HepG2 (cell line): ENCODE measurements at regions not wholly inside any gene's neighbourhood (a gene's known extent, or its start where the extent isn't known, plus 50 kb on each side); places are given as distances from the start of the nearest gene placed in this dataset.

Experiments
- FOXK2 ChIP-seq: fragments of 450-650 bp; IDR thresholded peaks from 2 replicates; pipeline ENCODE4 v1.6.1; 2016
- GATAD2A ChIP-seq: IDR thresholded peaks from 2 replicates; pipeline ENCODE4 v1.6.1; 2016
- MAF1 ChIP-seq: sonication (generic); formaldehyde crosslinking; IDR thresholded peaks from 2 replicates; pipeline ENCODE4 v1.5.0; 2020; ENCODE audit warnings: missing genetic modification reagents, borderline replicate concordance
- SAFB2 ChIP-seq: sonication (generic); formaldehyde crosslinking; IDR thresholded peaks from 2 replicates; pipeline ENCODE4 v1.5.1; 2020; ENCODE audit warnings: missing genetic modification reagents, low read depth, mild to moderate bottlenecking, borderline replicate concordance
- TCF7L2 ChIP-seq: IDR thresholded peaks from 2 replicates; pipeline ENCODE4 v1.6.1; 2011; ENCODE audit warnings: mild to moderate bottlenecking, low read depth, low read length, moderate library complexity
- ZIK1 ChIP-seq: sonication (generic); formaldehyde crosslinking; IDR thresholded peaks from 2 replicates; pipeline ENCODE4 v1.5.0; 2020; ENCODE audit warnings: mild to moderate bottlenecking, low read depth, missing genetic modification reagents, borderline replicate concordance
- ZNF282 ChIP-seq: fragments of 450-650 bp; IDR thresholded peaks from 2 replicates; pipeline ENCODE4 v1.6.1; 2018; ENCODE audit not compliant: partially characterized antibody
- ZNF746 ChIP-seq: sonication (generic); formaldehyde crosslinking; IDR thresholded peaks from 2 replicates; pipeline ENCODE4 v1.8.0; 2022; ENCODE audit warnings: mild to moderate bottlenecking, missing genetic modification reagents
- TF ChIP-seq, protein P1 (sequence below): sonication (generic); formaldehyde crosslinking; IDR thresholded peaks from 2 replicates; pipeline ENCODE4; 2020; ENCODE audit warnings: missing genetic modification reagents, mild to moderate bottlenecking, borderline replicate concordance
- TF ChIP-seq, protein P2 (sequence below): sonication (generic); formaldehyde crosslinking; IDR thresholded peaks from 2 replicates; pipeline ENCODE4 v1.4.0; 2020; ENCODE audit warnings: missing genetic modification reagents, borderline replicate concordance
- TF ChIP-seq, protein P3 (sequence below): IDR thresholded peaks from 2 replicates; pipeline ENCODE4 v1.6.1; 2016; ENCODE audit warnings: missing genetic modification reagents, missing compliant biosample characterization
- TF ChIP-seq, protein P4 (sequence below): sonication (generic); formaldehyde crosslinking; IDR thresholded peaks from 2 replicates; pipeline ENCODE4 v1.5.0; 2020; ENCODE audit warnings: mild to moderate bottlenecking, missing genetic modification reagents
- TF ChIP-seq, protein P5 (sequence below): sonication (generic); formaldehyde crosslinking; IDR thresholded peaks from 2 replicates; pipeline ENCODE4 v1.4.0; 2020; ENCODE audit warnings: missing genetic modification reagents
- TF ChIP-seq, protein P6 (sequence below): sonication (generic); formaldehyde crosslinking; IDR thresholded peaks from 2 replicates; pipeline ENCODE4 v1.4.0; 2020; ENCODE audit warnings: missing genetic modification reagents

DNA sequence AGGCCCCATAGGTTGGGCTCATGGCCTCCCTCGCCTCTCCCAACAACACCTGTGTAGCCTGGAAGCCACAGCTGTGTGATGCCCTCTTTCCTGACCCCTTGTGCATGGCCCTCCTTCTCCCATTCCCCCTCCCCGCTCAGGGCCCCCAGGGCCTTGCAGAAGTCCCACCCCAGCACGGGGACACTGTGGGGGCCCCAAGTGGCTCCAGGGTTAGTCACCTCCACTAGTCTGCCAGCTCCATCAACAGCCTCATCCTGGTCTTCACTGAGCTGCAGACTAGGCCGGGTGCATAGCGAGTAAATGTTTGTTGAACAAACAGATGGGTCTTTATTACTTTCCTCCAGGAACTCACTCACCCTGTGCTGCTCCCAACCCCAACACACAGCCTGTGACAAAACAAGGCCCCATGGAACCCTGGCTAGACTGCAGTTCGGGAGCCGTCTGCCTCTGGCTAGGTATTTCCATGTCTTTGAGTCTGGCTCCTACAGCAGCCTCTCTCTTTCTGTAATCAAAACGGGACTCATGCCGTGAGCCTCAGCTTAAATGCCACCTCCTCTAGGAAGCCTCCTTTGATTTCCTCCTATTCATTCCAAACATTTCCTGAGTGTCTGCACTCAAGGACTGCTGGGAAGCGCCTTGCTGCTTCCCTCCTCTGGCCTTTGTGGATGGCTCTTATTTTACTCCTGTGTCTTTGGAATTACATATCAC, 109.9 kb upstream of the ID2 start (continued):
- no peak for TF ChIP-seq TCF7L2
- TF ChIP-seq, protein P1, sequence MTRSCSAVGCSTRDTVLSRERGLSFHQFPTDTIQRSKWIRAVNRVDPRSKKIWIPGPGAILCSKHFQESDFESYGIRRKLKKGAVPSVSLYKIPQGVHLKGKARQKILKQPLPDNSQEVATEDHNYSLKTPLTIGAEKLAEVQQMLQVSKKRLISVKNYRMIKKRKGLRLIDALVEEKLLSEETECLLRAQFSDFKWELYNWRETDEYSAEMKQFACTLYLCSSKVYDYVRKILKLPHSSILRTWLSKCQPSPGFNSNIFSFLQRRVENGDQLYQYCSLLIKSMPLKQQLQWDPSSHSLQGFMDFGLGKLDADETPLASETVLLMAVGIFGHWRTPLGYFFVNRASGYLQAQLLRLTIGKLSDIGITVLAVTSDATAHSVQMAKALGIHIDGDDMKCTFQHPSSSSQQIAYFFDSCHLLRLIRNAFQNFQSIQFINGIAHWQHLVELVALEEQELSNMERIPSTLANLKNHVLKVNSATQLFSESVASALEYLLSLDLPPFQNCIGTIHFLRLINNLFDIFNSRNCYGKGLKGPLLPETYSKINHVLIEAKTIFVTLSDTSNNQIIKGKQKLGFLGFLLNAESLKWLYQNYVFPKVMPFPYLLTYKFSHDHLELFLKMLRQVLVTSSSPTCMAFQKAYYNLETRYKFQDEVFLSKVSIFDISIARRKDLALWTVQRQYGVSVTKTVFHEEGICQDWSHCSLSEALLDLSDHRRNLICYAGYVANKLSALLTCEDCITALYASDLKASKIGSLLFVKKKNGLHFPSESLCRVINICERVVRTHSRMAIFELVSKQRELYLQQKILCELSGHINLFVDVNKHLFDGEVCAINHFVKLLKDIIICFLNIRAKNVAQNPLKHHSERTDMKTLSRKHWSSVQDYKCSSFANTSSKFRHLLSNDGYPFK = no peak
- TF ChIP-seq, protein P2, sequence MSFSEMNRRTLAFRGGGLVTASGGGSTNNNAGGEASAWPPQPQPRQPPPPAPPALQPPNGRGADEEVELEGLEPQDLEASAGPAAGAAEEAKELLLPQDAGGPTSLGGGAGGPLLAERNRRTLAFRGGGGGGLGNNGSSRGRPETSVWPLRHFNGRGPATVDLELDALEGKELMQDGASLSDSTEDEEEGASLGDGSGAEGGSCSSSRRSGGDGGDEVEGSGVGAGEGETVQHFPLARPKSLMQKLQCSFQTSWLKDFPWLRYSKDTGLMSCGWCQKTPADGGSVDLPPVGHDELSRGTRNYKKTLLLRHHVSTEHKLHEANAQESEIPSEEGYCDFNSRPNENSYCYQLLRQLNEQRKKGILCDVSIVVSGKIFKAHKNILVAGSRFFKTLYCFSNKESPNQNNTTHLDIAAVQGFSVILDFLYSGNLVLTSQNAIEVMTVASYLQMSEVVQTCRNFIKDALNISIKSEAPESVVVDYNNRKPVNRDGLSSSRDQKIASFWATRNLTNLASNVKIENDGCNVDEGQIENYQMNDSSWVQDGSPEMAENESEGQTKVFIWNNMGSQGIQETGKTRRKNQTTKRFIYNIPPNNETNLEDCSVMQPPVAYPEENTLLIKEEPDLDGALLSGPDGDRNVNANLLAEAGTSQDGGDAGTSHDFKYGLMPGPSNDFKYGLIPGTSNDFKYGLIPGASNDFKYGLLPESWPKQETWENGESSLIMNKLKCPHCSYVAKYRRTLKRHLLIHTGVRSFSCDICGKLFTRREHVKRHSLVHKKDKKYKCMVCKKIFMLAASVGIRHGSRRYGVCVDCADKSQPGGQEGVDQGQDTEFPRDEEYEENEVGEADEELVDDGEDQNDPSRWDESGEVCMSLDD (CRISPR knock-in tag) = no peak
- peak; percentile 86 for TF ChIP-seq GATAD2A (CRISPR knock-in tag)
- no peak for TF ChIP-seq ZIK1
- TF ChIP-seq, protein P3, sequence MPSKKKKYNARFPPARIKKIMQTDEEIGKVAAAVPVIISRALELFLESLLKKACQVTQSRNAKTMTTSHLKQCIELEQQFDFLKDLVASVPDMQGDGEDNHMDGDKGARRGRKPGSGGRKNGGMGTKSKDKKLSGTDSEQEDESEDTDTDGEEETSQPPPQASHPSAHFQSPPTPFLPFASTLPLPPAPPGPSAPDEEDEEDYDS (CRISPR knock-in tag) = peak; percentile 25; the same call in 1 of the 2 replicates
- no peak for TF ChIP-seq MAF1
- TF ChIP-seq SAFB2 (CRISPR knock-in tag) = peak; percentile 73; the same call in 1 of the 2 replicates
- 0 out of 2 replicates have a peak, but pooled peaks have one; percentile 19 for TF ChIP-seq FOXK2
- TF ChIP-seq, protein P4, sequence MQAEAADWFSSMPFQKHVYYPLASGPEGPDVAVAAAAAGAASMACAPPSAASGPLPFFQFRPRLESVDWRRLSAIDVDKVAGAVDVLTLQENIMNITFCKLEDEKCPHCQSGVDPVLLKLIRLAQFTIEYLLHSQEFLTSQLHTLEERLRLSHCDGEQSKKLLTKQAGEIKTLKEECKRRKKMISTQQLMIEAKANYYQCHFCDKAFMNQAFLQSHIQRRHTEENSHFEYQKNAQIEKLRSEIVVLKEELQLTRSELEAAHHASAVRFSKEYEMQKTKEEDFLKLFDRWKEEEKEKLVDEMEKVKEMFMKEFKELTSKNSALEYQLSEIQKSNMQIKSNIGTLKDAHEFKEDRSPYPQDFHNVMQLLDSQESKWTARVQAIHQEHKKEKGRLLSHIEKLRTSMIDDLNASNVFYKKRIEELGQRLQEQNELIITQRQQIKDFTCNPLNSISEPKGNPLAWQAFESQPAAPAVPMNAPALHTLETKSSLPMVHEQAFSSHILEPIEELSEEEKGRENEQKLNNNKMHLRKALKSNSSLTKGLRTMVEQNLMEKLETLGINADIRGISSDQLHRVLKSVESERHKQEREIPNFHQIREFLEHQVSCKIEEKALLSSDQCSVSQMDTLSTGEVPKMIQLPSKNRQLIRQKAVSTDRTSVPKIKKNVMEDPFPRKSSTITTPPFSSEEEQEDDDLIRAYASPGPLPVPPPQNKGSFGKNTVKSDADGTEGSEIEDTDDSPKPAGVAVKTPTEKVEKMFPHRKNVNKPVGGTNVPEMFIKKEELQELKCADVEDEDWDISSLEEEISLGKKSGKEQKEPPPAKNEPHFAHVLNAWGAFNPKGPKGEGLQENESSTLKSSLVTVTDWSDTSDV (CRISPR knock-in tag) = no peak
- peak; percentile 77; the same call in 1 of the 2 replicates for TF ChIP-seq ZNF746 (CRISPR knock-in tag)
- TF ChIP-seq, protein P5, sequence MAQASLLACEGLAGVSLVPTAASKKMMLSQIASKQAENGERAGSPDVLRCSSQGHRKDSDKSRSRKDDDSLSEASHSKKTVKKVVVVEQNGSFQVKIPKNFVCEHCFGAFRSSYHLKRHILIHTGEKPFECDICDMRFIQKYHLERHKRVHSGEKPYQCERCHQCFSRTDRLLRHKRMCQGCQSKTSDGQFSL (CRISPR knock-in tag) = no peak
- no peak for TF ChIP-seq ZNF282
- TF ChIP-seq, protein P6, sequence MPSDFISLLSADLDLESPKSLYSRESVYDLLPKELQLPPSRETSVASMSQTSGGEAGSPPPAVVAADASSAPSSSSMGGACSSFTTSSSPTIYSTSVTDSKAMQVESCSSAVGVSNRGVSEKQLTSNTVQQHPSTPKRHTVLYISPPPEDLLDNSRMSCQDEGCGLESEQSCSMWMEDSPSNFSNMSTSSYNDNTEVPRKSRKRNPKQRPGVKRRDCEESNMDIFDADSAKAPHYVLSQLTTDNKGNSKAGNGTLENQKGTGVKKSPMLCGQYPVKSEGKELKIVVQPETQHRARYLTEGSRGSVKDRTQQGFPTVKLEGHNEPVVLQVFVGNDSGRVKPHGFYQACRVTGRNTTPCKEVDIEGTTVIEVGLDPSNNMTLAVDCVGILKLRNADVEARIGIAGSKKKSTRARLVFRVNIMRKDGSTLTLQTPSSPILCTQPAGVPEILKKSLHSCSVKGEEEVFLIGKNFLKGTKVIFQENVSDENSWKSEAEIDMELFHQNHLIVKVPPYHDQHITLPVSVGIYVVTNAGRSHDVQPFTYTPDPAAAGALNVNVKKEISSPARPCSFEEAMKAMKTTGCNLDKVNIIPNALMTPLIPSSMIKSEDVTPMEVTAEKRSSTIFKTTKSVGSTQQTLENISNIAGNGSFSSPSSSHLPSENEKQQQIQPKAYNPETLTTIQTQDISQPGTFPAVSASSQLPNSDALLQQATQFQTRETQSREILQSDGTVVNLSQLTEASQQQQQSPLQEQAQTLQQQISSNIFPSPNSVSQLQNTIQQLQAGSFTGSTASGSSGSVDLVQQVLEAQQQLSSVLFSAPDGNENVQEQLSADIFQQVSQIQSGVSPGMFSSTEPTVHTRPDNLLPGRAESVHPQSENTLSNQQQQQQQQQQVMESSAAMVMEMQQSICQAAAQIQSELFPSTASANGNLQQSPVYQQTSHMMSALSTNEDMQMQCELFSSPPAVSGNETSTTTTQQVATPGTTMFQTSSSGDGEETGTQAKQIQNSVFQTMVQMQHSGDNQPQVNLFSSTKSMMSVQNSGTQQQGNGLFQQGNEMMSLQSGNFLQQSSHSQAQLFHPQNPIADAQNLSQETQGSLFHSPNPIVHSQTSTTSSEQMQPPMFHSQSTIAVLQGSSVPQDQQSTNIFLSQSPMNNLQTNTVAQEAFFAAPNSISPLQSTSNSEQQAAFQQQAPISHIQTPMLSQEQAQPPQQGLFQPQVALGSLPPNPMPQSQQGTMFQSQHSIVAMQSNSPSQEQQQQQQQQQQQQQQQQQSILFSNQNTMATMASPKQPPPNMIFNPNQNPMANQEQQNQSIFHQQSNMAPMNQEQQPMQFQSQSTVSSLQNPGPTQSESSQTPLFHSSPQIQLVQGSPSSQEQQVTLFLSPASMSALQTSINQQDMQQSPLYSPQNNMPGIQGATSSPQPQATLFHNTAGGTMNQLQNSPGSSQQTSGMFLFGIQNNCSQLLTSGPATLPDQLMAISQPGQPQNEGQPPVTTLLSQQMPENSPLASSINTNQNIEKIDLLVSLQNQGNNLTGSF = no peak
